ENCODE measurements at regions not wholly inside any gene's neighbourhood (a gene's known extent, or its start where the extent isn't known, plus 50 kb on each side); places are given as distances from the start of the nearest gene placed in this dataset.

DNA sequence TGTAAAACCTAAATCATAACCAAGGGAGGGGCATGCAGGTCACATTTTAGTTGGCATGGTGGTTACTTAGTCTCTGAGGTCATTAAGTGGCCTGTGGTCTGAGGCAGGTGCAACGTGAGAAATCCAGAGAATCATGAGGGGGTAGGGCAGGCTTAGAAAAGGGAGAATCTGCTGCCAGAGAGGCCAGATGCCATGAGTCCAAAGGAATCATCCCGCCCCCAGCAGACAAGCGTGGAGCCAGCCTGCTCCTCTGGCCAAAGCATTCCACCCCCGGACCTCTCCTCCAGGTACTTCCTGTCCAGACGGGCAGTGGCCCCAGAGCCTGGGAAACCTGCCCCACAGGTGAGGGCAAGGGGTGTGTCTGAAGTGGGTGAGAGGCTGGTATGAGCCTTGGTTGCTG lies 196.4 kb upstream of the ZNF32 start:
- Mint-ChIP-seq H3K4me3 (peak overlapping the region; percentile 23), H3K27ac (peak overlapping the region; percentile 23), H3K4me1 (ENCODE audit: low read depth) (peaks cover 36% of the 10 kb centered on the region), H3K27me3 (no peaks in the 10 kb centered on the region), H3K36me3 (ENCODE audit: low read depth) (no peaks in the 10 kb centered on the region), H3K9me3 (no peaks in the 10 kb centered on the region)
- DNase-seq (no peak), ATAC-seq (ENCODE audit: poor library complexity) (no peak)
- H3K36me3 ChIP-seq (ENCODE audit: insufficient read depth, low read length), result no peaks in the 10 kb centered on the region
- POLR2A ChIA-PET, result no interaction called here
- TF ChIP-seq CTCF (IDR thresholded peaks at IDR 0.05), result no peak
- intact Hi-C loops (cut with DNase I, micrococcal nuclease), result no loop called here
- H3K27me3 ChIP-seq (ENCODE audit: control insufficient read depth in 1 of 2, insufficient read depth in 2 of 2, low read length in 2 of 2), result no peaks in the 10 kb centered on the region
- peaks cover 0 to 3% of the 10 kb centered on the region in 2 experiments for H3K9me3 ChIP-seq (ENCODE audit: control insufficient read depth in 1 of 2, insufficient read depth in 1 of 2, low read length in 2 of 2)
- peaks cover 12% of the 10 kb centered on the region for H3K4me1 ChIP-seq (ENCODE audit: insufficient read depth, low read length)
- no peak overlapping the region for H3K4me3 ChIP-seq (ENCODE audit: low read length)
- CTCF ChIA-PET, result no interaction called here
- H3K27ac ChIP-seq (ENCODE audit: low read depth in 1 of 2, low read length in 2 of 2), result no peak overlapping the region

- Histone ChIP-seq H3K9me3 (ENCODE audit: control insufficient read depth in 1 of 2, insufficient read depth in 1 of 2, low read length in 2 of 2) (peaks cover 0 to 3% of the 10 kb centered on the region in 2 experiments), H3K27me3 (ENCODE audit: control insufficient read depth in 1 of 2, insufficient read depth in 2 of 2, low read length in 2 of 2) (no peaks in the 10 kb centered on the region), H3K36me3 (ENCODE audit: insufficient read depth, low read length) (no peaks in the 10 kb centered on the region), H3K4me1 (ENCODE audit: insufficient read depth, low read length) (peaks cover 12% of the 10 kb centered on the region), H3K4me3 (ENCODE audit: low read length) (no peak overlapping the region), H3K27ac (ENCODE audit: low read depth in 1 of 2, low read length in 2 of 2) (no peak overlapping the region)
- no peak for DNase-seq
- H3K27ac Mint-ChIP-seq, result peak overlapping the region; percentile 23
- intact Hi-C loops (cut with DNase I, micrococcal nuclease), result no loop called here
- TF ChIP-seq CTCF (IDR thresholded peaks at IDR 0.05), result no peak
- H3K9me3 Mint-ChIP-seq, result no peaks in the 10 kb centered on the region
- peaks cover 36% of the 10 kb centered on the region for H3K4me1 Mint-ChIP-seq (ENCODE audit: low read depth)
- POLR2A ChIA-PET, result no interaction called here
- H3K4me3 Mint-ChIP-seq, result no peak overlapping the region
- H3K36me3 Mint-ChIP-seq (ENCODE audit: low read depth), result no peaks in the 10 kb centered on the region
- ATAC-seq (ENCODE audit: poor library complexity), result no peak
- H3K27me3 Mint-ChIP-seq, result no peaks in the 10 kb centered on the region
- CTCF ChIA-PET, result no interaction called here
Observed at GRCh38 chr10:43844221-43844620, 195.5 kb upstream of the ZNF32 start.

DNA sequence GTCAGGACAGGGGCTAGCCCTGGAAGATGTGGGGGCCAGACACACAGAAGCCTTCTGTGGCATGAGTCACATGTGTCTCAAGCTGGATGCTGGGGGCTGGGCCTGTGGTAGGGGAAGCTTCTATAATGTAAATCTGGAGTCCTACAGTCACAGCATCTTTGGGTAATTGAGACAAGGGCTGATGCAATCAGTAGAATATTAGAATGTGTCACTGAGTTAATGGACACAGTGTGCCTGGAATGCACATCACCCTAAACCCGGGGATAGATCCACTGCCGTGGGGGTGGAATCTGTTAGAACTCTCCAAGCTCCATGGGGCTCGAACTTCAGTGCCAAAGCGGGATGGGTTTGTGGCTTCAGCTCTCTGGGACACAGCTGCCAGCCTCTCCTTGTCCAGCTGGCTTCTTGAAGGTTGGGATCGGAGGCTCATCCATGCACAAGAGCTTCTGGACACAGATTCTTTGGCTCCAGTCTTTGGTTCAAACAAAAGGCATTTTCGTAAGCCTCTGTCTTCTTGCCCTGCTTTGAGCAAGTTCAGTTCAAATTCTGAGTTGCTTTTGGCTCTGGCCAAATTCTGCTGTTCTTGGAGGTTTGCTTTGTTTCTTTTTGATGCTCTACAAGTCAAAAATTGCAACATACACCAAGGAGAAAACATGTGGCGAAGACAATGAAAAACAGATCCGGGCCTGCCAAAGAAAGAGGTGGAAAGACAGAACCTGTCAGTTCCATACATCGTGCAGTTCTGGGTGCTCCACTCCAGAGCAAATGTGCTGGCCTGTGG lies 194.8 kb upstream of the ZNF32 start:
- peaks cover 12% of the 10 kb centered on the region for H3K4me1 ChIP-seq (ENCODE audit: insufficient read depth, low read length)
- H3K27me3 ChIP-seq (ENCODE audit: control insufficient read depth in 1 of 2, insufficient read depth in 2 of 2, low read length in 2 of 2), result no peaks in the 10 kb centered on the region
- no peak overlapping the region for H3K4me3 ChIP-seq (ENCODE audit: low read length)
- Mint-ChIP-seq H3K4me3 (no peak overlapping the region), H3K36me3 (ENCODE audit: low read depth) (no peaks in the 10 kb centered on the region), H3K4me1 (ENCODE audit: low read depth) (peaks cover 36% of the 10 kb centered on the region), H3K9me3 (no peaks in the 10 kb centered on the region), H3K27ac (no peak overlapping the region), H3K27me3 (no peaks in the 10 kb centered on the region)
- no peaks in the 10 kb centered on the region for H3K9me3 ChIP-seq (ENCODE audit: control insufficient read depth in 1 of 2, insufficient read depth in 1 of 2, low read length in 2 of 2)
- H3K36me3 ChIP-seq (ENCODE audit: insufficient read depth, low read length), result no peaks in the 10 kb centered on the region
- no peak overlapping the region for H3K27ac ChIP-seq (ENCODE audit: low read depth in 1 of 2, low read length in 2 of 2)
- CTCF ChIA-PET, result no interaction called here
- DNase-seq (no peak), ATAC-seq (ENCODE audit: poor library complexity) (no peak)
- no peak for TF ChIP-seq CTCF (IDR thresholded peaks at IDR 0.05)
- POLR2A ChIA-PET, result no interaction called here
- intact Hi-C loops (cut with DNase I, micrococcal nuclease), result no loop called here

Data from CD4-positive, alpha-beta T cell (primary cell).